ENCODE measurements at regions not wholly inside any gene's neighbourhood (a gene's known extent, or its start where the extent isn't known, plus 50 kb on each side); places are given as distances from the start of the nearest gene placed in this dataset.

GRCh38 chr10:104526188-104526587 lies 114.9 kb upstream of the SORCS3 start:
- no peak for ATAC-seq (ENCODE audit: insufficient read depth, low read depth)
- Histone ChIP-seq H3K79me2 (ENCODE audit: insufficient read depth, low read length) (no peaks in the 10 kb centered on the region), H2AFZ (ENCODE audit: low read depth, low read length) (no peak overlapping the region), H4K20me1 (ENCODE audit: insufficient read depth, low read length) (no peaks in the 10 kb centered on the region), H3K27ac (ENCODE audit: low read length) (no peak overlapping the region), H3K9me3 (ENCODE audit: insufficient read depth, low read length, severe bottlenecking) (no peaks in the 10 kb centered on the region), H3K4me2 (ENCODE audit: insufficient read depth, low read length) (no peak overlapping the region), H3K36me3 (ENCODE audit: insufficient read depth, low read length) (no peaks in the 10 kb centered on the region), H3K4me1 (ENCODE audit: insufficient read depth, low read length) (no peaks in the 10 kb centered on the region), H3K9ac (ENCODE audit: low read depth, low read length) (no peak overlapping the region), H3K27me3 (ENCODE audit: insufficient read depth, low read length, poor library complexity) (no peaks in the 10 kb centered on the region), H3K4me3 (ENCODE audit: low read depth in 1 of 2, low read length in 2 of 2) (no peak overlapping the region)
- no peak for DNase-seq
- TF ChIP-seq EZH2 (IDR thresholded peaks at IDR 0.05; ENCODE audit: borderline replicate concordance, low read depth, low read length, severe bottlenecking) (no peak), CTCF (IDR thresholded peaks at IDR 0.05; ENCODE audit: borderline replicate concordance, extremely low read depth, low read length, poor library complexity, severe bottlenecking) (no peak)

- Histone ChIP-seq H3K79me2 (ENCODE audit: insufficient read depth, low read length) (no peaks in the 10 kb centered on the region), H3K27ac (ENCODE audit: low read length) (no peak overlapping the region), H3K27me3 (ENCODE audit: insufficient read depth, low read length, poor library complexity) (no peaks in the 10 kb centered on the region), H3K4me1 (ENCODE audit: insufficient read depth, low read length) (no peaks in the 10 kb centered on the region), H2AFZ (ENCODE audit: low read depth, low read length) (no peak overlapping the region), H3K4me2 (ENCODE audit: insufficient read depth, low read length) (no peak overlapping the region), H3K4me3 (ENCODE audit: low read depth in 1 of 2, low read length in 2 of 2) (no peak overlapping the region), H4K20me1 (ENCODE audit: insufficient read depth, low read length) (no peaks in the 10 kb centered on the region), H3K9me3 (ENCODE audit: insufficient read depth, low read length, severe bottlenecking) (no peaks in the 10 kb centered on the region), H3K36me3 (ENCODE audit: insufficient read depth, low read length) (no peaks in the 10 kb centered on the region), H3K9ac (ENCODE audit: low read depth, low read length) (no peak overlapping the region)
- no peak for TF ChIP-seq CTCF (IDR thresholded peaks at IDR 0.05; ENCODE audit: borderline replicate concordance, extremely low read depth, low read length, poor library complexity, severe bottlenecking)
- TF ChIP-seq EZH2 (IDR thresholded peaks at IDR 0.05; ENCODE audit: borderline replicate concordance, low read depth, low read length, severe bottlenecking) = no peak
- ATAC-seq (ENCODE audit: insufficient read depth, low read depth) = no peak
- no peak for DNase-seq
These were observed 114.1 kb upstream of the SORCS3 start for GRCh38 chr10:104527013-104527412.

- TF ChIP-seq CTCF (IDR thresholded peaks at IDR 0.05; ENCODE audit: borderline replicate concordance, extremely low read depth, low read length, poor library complexity, severe bottlenecking) = no peak
- TF ChIP-seq EZH2 (IDR thresholded peaks at IDR 0.05; ENCODE audit: borderline replicate concordance, low read depth, low read length, severe bottlenecking) = no peak
- DNase-seq (no peak), ATAC-seq (ENCODE audit: insufficient read depth, low read depth) (no peak)
- Histone ChIP-seq H2AFZ (ENCODE audit: low read depth, low read length) (no peak overlapping the region), H3K36me3 (ENCODE audit: insufficient read depth, low read length) (no peaks in the 10 kb centered on the region), H3K27ac (ENCODE audit: low read length) (no peak overlapping the region), H3K4me2 (ENCODE audit: insufficient read depth, low read length) (no peak overlapping the region), H3K9ac (ENCODE audit: low read depth, low read length) (no peak overlapping the region), H4K20me1 (ENCODE audit: insufficient read depth, low read length) (no peaks in the 10 kb centered on the region), H3K27me3 (ENCODE audit: insufficient read depth, low read length, poor library complexity) (peaks cover 3% of the 10 kb centered on the region), H3K9me3 (ENCODE audit: insufficient read depth, low read length, severe bottlenecking) (no peaks in the 10 kb centered on the region), H3K79me2 (ENCODE audit: insufficient read depth, low read length) (no peaks in the 10 kb centered on the region), H3K4me1 (ENCODE audit: insufficient read depth, low read length) (no peaks in the 10 kb centered on the region), H3K4me3 (ENCODE audit: low read depth in 1 of 2, low read length in 2 of 2) (no peak overlapping the region)
These were observed 100.9 kb upstream of the SORCS3 start for GRCh38 chr10:104540181-104540580.

GRCh38 chr10:104541820-104542219 lies 99.3 kb upstream of the SORCS3 start:
- Histone ChIP-seq H2AFZ (ENCODE audit: low read depth, low read length) (no peak overlapping the region), H3K4me1 (ENCODE audit: insufficient read depth, low read length) (no peaks in the 10 kb centered on the region), H3K27me3 (ENCODE audit: insufficient read depth, low read length, poor library complexity) (peaks cover 3% of the 10 kb centered on the region), H3K4me3 (ENCODE audit: low read depth in 1 of 2, low read length in 2 of 2) (no peak overlapping the region), H3K27ac (ENCODE audit: low read length) (no peak overlapping the region), H4K20me1 (ENCODE audit: insufficient read depth, low read length) (no peaks in the 10 kb centered on the region), H3K36me3 (ENCODE audit: insufficient read depth, low read length) (no peaks in the 10 kb centered on the region), H3K9ac (ENCODE audit: low read depth, low read length) (no peak overlapping the region), H3K4me2 (ENCODE audit: insufficient read depth, low read length) (no peak overlapping the region), H3K9me3 (ENCODE audit: insufficient read depth, low read length, severe bottlenecking) (no peaks in the 10 kb centered on the region), H3K79me2 (ENCODE audit: insufficient read depth, low read length) (no peaks in the 10 kb centered on the region)
- ATAC-seq (ENCODE audit: insufficient read depth, low read depth) = no peak
- DNase-seq = no peak
- no peak for TF ChIP-seq EZH2 (IDR thresholded peaks at IDR 0.05; ENCODE audit: borderline replicate concordance, low read depth, low read length, severe bottlenecking)
- TF ChIP-seq CTCF (IDR thresholded peaks at IDR 0.05; ENCODE audit: borderline replicate concordance, extremely low read depth, low read length, poor library complexity, severe bottlenecking) = no peak
